SK-N-SH treated with all-trans-retinoic acid at 6 μM for 48 hours (cell line): ENCODE measurements at regions not wholly inside any gene's neighbourhood (a gene's known extent, or its start where the extent isn't known, plus 50 kb on each side); places are given as distances from the start of the nearest gene placed in this dataset.

Experiments
- ARNTL ChIP-seq: fragments of 450-650 bp; formaldehyde crosslinking; IDR thresholded peaks from 2 replicates; pipeline ENCODE4 v1.5.0; 2020; ENCODE audit warnings: low read depth, mild to moderate bottlenecking, moderate library complexity, borderline replicate concordance
- POU6F1 ChIP-seq: fragments of 250-450 bp; sonication (Bioruptor Pico); IDR thresholded peaks from 2 replicates; pipeline ENCODE4 v1.8.0; 2021; ENCODE audit warnings: low read depth, mild to moderate bottlenecking, moderate library complexity, borderline replicate concordance
- ZFP30 ChIP-seq: fragments of 450-650 bp; formaldehyde crosslinking; IDR thresholded peaks from 2 replicates; pipeline ENCODE4 v1.5.0; 2022; ENCODE audit warnings: mild to moderate bottlenecking, moderate library complexity

GRCh38 chr6:106862858-106863257 lies 111.7 kb downstream of the CD24 start:
- no peak for TF ChIP-seq ZFP30 (CRISPR knock-in tag)
- TF ChIP-seq ARNTL = no peak
- no peak for TF ChIP-seq POU6F1 (CRISPR knock-in tag)
